Right lobe of liver (tissue), 6 donors: ENCODE measurements at regions not wholly inside any gene's neighbourhood (a gene's known extent, or its start where the extent isn't known, plus 50 kb on each side); places are given as distances from the start of the nearest gene placed in this dataset.

Experiments
- ATAC-seq, 4 donors: fragments of 200-7000 bp; cut with Tn5 transposase; one replicate each; pipeline ENCODE4 v1.9.1; 2020; ENCODE audit warnings: mild to moderate bottlenecking in 4 of 4, moderate library complexity in 4 of 4
- DNase-seq, 3 donors: peaks; one replicate each; pipeline ENCODE4 v3.0.0-alpha.2; 2020
- H3K27ac ChIP-seq, 3 donors: fragments of 200-600 bp; one replicate each; pipeline ENCODE4 v1.8.0; 2022
- H3K27me3 ChIP-seq, 2 donors: fragments of 200-600 bp; one replicate each; pipeline ENCODE4 v1.8.0; 2022
- H3K36me3 ChIP-seq, 4 donors: fragments of 200-600 bp; sonication (generic) in 1 of 4; one replicate each; pipeline versions ENCODE4 v1.5.1 to v1.8.0; 2017 to 2022; ENCODE audit warnings: control low read depth in 1 of 4
- H3K4me1 ChIP-seq, 4 donors: fragments of 200-600 bp; sonication (generic) in 1 of 4; one replicate each; pipeline versions ENCODE4 v1.5.1 to v1.8.0; 2017 to 2022; ENCODE audit warnings: control low read depth in 1 of 4
- H3K4me3 ChIP-seq, 3 donors: fragments of 200-600 bp; one replicate each; pipeline ENCODE4 v1.8.0; 2022
- H3K9me3 ChIP-seq, 4 donors: fragments of 200-600 bp; sonication (generic) in 1 of 4; one replicate each; pipeline versions ENCODE4 v1.5.1 to v1.8.0; 2017 to 2022; ENCODE audit warnings: control low read depth in 1 of 4
- POLR2A ChIP-seq: fragments of 450-650 bp; IDR thresholded peaks from one replicate; pipeline ENCODE4 v1.6.1; 2017; ENCODE audit warnings: antibody characterized with exemption, mild to moderate bottlenecking
- WGBS: methylation state at CpG from one replicate; pipeline ENCODE4 v1.1.6; 2018; ENCODE audit warnings: low coverage, low lambda C conversion rate; ENCODE audit not compliant: insufficient coverage; ENCODE audit errors: missing lambda C conversion rate; 5-methylcytosine and 5-hydroxymethylcytosine counted together
- intact Hi-C, 2 donors: fragments of 100-400 bp; cut with DNase I; formaldehyde crosslinking; loops; one replicate each; pipeline versions ENCODE4 v1.11.2 to v1.14.1; 2022
- TF ChIP-seq, protein P1 (sequence below), 4 donors: fragments of 200-600 bp in 3 of 4; fragments of 450-650 bp in 1 of 4; IDR thresholded peaks; one replicate each; pipeline versions ENCODE4 v1.5.1 to v1.8.0; 2016 to 2022; ENCODE audit warnings: antibody characterized with exemption in 4 of 4, mild to moderate bottlenecking in 2 of 4
- donor health status: DM: no; HTN: yes; CAD: no.
- donor health status: DM: no; HTN: no; CAD: no.
- donor health status: DM: no; HTN: no; CAD: no.
- donor health status: DM: no; HTN: yes; CAD: no.
- donor health status: DM: no; HTN: yes; CAD: no.

DNA sequence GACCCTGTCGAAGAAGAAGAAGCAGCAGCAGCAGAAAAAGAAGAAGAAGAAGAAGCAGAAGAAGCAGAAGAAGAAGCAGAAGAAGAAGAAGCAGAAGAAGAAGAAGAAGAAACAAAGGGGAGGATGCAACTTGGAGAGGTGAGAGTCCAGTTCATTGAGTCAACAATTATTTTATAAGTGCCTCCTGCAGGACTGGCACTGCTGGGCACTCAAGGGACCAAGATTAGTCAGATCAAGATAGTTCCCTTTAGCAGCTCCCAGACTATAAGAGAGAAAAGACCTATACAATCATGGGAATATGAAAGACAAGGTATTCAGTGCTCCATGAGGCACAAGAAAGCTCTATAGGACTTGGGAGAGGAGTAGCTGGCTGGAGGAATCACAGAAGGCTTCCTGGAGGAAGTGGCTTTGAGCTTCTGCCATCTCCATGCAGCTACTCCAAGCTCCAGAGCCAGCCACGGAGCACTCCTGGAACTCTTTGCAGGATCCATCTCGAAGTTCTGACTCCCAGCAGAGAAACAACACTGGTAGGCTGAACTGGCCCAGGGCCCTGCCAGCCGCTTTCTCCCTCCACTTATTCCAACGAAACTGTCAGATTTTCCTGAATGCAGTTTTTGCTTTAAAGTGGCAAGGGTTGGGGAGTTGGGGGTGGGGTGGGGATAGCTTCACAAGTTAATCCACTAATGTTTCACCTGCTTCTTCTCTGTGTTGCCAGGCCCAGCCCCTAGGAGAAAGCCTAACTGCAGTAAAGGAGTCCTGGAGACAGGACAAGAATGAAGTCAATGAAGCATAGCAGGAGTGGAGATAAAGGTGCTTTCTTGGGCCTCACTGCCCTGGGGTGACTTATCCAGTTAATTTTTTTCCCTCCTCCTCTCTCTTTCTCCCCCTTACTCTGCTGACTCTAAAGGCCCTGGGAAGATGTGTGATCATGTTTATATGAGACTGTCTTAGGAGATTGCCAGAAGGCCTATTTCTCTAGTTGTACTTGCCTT is 140.1 kb upstream of the PARP11 start:
- H3K36me3 ChIP-seq, result no peaks in the 10 kb centered on the region
- no peak overlapping the region for H3K27ac ChIP-seq
- H3K4me3 ChIP-seq, result no peak overlapping the region
- H3K27me3 ChIP-seq, result no peaks in the 10 kb centered on the region
- ATAC-seq, result peak in 1 of 4 donors; percentile 5
- 56% methylated on average over 5 of the region's 5 CpGs for WGBS
- TF ChIP-seq, protein P1, sequence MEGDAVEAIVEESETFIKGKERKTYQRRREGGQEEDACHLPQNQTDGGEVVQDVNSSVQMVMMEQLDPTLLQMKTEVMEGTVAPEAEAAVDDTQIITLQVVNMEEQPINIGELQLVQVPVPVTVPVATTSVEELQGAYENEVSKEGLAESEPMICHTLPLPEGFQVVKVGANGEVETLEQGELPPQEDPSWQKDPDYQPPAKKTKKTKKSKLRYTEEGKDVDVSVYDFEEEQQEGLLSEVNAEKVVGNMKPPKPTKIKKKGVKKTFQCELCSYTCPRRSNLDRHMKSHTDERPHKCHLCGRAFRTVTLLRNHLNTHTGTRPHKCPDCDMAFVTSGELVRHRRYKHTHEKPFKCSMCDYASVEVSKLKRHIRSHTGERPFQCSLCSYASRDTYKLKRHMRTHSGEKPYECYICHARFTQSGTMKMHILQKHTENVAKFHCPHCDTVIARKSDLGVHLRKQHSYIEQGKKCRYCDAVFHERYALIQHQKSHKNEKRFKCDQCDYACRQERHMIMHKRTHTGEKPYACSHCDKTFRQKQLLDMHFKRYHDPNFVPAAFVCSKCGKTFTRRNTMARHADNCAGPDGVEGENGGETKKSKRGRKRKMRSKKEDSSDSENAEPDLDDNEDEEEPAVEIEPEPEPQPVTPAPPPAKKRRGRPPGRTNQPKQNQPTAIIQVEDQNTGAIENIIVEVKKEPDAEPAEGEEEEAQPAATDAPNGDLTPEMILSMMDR (IDR thresholded peaks at IDR 0.05), result no peak
- no peak for TF ChIP-seq POLR2A
- no peak for DNase-seq
- H3K4me1 ChIP-seq, result peaks cover 0 to 49% (median 9%) of the 10 kb centered on the region in 4 donors
- intact Hi-C loops, result no loop called here
- no peaks in the 10 kb centered on the region for H3K9me3 ChIP-seq

DNA sequence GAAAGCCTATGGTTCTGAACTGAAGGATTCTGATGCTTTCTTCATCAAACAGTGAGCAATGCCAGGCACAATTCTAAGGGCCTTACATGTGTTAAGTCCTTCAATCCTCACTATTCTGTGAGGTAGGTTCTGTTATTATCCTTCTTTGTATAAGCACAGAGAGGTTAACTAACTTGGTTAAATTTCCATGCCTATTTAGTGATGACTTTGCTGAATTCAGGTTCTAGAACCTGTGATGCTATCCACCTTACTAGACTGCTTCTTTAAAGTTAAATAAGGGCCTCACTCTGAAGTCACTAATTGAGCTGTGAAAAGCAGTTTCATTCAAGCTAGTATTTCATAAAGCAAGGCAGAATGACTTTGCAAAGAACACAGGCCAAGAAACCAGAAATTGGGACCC is 138.9 kb upstream of the PARP11 start:
- Histone ChIP-seq H3K27me3 (no peaks in the 10 kb centered on the region), H3K36me3 (no peaks in the 10 kb centered on the region), H3K9me3 (no peaks in the 10 kb centered on the region), H3K27ac (no peak overlapping the region), H3K4me3 (no peak overlapping the region), H3K4me1 (peaks cover 0 to 49% (median 9%) of the 10 kb centered on the region in 4 donors)
- TF ChIP-seq POLR2A, result no peak
- TF ChIP-seq, protein P1 (IDR thresholded peaks at IDR 0.05), result no peak
- DNase-seq (no peak), ATAC-seq (no peak)
- intact Hi-C loops, result no loop called here

DNA sequence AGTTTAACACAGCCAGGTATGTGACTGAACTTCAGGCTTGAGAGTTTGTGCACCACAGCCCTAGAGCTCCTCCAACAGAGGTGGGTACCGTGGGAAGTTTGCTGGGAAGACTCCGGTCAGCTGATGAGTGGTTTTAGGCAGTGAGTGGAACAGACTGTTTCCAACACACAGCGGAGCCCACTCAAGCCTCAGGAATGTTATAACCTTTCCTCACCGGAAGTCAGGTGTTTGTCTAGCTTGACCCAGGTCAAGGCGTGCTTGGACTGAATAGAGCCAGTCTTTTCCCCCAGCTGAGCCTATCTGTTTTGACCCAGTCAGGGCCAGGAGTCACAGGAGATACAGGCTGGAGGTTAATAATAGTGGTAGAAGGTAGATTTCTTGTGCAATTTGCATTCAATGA is 138.4 kb upstream of the PARP11 start:
- ATAC-seq (peak in 2 of 4 donors; percentile 2 to 67), DNase-seq (no peak)
- no peak overlapping the region for H3K27ac ChIP-seq
- intact Hi-C loops, result no loop called here
- no peaks in the 10 kb centered on the region for H3K9me3 ChIP-seq
- H3K36me3 ChIP-seq, result no peaks in the 10 kb centered on the region
- WGBS, result 60% methylated on average over 5 of the region's 5 CpGs
- H3K27me3 ChIP-seq, result no peaks in the 10 kb centered on the region
- H3K4me1 ChIP-seq, result peaks cover 0 to 49% (median 9%) of the 10 kb centered on the region in 4 donors
- TF ChIP-seq, protein P1 (IDR thresholded peaks at IDR 0.05), result no peak
- no peak overlapping the region for H3K4me3 ChIP-seq

DNA sequence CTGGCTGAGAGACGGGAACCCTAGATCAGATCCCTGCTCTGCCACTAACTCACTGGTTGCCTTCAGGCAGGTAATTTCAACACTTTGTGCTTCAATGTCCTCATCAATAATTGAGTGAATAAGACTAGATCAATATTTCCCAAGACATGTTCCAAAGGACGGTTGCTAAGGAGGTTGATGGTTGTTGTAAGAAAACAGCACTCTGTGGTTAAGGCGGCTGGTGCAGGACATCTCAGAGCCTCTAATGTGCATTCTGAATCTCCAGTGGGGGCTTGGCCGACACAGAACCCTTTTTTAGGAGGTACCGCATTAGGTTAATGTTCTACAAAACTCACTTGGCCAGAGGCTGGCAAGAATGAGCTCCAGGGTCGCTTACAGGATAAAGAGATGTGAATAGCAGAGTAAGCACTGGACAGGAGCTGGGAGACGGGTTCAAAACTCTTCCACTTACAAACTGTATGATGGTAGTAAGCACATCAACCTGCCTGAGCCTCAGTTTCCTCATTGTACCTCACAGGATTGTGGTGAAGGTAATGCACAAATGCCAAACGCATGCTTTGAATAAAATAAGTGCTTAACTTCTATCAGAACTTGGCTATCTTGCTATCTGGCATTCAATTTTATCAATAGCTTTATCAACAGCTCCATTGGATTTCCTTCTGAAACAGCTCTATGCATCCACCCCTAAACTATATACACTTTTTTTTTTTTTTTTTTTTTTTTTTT is 136.9 kb upstream of the PARP11 start:
- intact Hi-C loops, result no loop called here
- TF ChIP-seq POLR2A, result no peak
- TF ChIP-seq, protein P1 (IDR thresholded peaks at IDR 0.05), result no peak
- ATAC-seq (peak in 3 of 4 donors; percentile 7 to 56 (median 16)), DNase-seq (no peak)
- H3K27me3 ChIP-seq, result no peaks in the 10 kb centered on the region
- H3K36me3 ChIP-seq, result no peaks in the 10 kb centered on the region
- H3K27ac ChIP-seq, result no peak overlapping the region
- peaks cover 0 to 38% (median under 1%) of the 10 kb centered on the region in 4 donors for H3K4me1 ChIP-seq
- H3K4me3 ChIP-seq, result no peak overlapping the region
- WGBS, result 33% methylated on average over 6 of the region's 8 CpGs
- H3K9me3 ChIP-seq, result no peaks in the 10 kb centered on the region
